Muscle of back (tissue), 3 donors: ENCODE measurements at regions not wholly inside any gene's neighbourhood (a gene's known extent, or its start where the extent isn't known, plus 50 kb on each side); places are given as distances from the start of the nearest gene placed in this dataset.
"Not testable (repeated sequence)": the region's sequence is repeated elsewhere in the genome, so short reads cannot be mapped to it uniquely, and the experiment has no call there.

Experiments used
- DNase-seq, 3 donors: peaks; one replicate each; pipeline versions ENCODE4 v3.0.0 to v3.0.0-alpha.2; 2013

DNA sequence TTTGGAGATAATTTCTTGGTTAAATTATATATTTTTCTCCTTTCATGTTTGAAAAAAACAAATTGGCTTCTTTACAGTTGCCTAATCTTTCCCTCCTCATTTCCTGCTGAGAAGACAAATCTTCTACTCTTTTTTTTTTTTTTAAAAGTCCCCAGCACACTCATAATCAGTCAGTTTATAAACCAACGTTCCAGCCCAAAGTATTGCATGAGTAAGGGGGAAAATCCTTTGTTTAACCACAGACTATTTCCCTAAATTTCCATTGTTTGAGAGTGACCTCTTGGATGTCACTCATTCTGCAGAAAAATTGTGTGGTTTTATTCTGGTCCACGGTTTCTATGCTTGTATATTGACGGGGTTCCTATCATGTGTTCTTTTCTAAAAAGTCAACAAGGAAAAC lies 55.1 kb upstream of the TLR4 start:
- no peak for DNase-seq

- peak in 1 of 3 donors; percentile 6 for DNase-seq
Measured at GRCh38 chr9:117644932-117645636, 59.1 kb upstream of the TLR4 start.

- peak; percentile 38 to 83 (median 72) for DNase-seq
Measured at GRCh38 chr9:117644133-117644931, 59.9 kb upstream of the TLR4 start.

- DNase-seq = no peak
Measured at GRCh38 chr9:117643288-117643654, 60.9 kb upstream of the TLR4 start.

- not testable (repeated sequence) for DNase-seq
Measured at GRCh38 chr9:117642571-117643287, 61.5 kb upstream of the TLR4 start.

DNA sequence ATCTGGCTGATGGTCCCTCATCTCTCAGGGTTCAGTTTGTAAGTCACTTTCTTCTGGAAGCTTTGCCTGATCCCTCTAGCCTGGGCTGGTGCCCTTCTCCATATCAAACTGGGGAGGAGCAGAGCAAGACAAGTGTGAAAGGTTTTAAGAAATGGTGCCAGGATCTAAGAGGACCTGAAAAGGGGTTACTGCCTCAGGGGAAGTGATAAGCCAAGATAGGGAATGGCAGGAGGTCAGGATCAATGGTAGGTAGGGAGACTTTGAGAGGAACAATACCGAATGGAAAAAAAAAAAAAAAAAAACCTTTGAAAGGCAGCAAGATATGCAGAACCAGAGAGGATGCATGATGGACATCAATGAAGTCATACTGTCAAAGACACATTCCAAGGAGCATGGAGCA lies 67.5 kb upstream of the TLR4 start:
- no peak for DNase-seq

DNA sequence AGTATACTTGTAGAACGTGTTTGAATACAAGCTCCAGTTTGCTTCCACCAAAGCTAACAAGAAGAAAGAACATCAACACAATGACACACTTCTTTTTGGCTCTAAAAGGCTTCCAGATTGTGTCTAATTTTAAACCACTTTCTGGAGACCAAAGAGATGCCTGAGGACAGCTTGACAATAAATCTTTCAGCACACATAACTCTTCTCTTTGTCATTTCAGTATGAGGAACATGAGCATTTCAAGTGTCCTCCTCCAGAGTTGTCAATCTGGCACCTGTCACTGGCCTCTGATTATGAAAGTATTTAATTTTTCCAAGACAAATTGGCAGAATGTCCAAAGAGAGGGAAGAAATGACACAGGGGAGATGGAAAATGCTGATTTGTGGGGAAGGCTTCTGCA lies 79.0 kb upstream of the TLR4 start:
- no peak for DNase-seq

DNA sequence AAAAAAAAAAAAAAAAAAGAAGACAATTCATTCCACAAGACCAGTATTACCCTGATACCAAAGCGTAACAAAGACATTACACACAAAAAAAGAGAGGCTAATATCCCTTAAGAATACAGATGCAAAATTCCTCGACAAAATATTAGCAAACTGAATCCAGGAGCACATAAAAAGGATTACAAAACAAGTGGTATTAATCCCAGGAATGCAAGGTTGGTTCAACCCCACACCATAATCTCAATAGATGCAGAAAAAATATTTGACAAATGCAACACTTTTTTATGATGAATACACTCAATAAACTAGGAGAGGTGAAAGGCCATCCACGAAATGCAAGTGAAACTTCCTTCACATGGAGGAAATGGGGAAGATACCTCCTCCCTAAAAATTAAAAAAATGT lies 80.1 kb upstream of the TLR4 start:
- DNase-seq = no peak

- DNase-seq = no peak
Measured at GRCh38 chr9:117622347-117622746, 81.9 kb upstream of the TLR4 start.

- no peak for DNase-seq
Measured at GRCh38 chr9:117616431-117616831, 87.8 kb upstream of the TLR4 start.

- DNase-seq = no peak
Measured at GRCh38 chr9:117612317-117612716, 91.9 kb upstream of the TLR4 start.

- no peak for DNase-seq
Measured at GRCh38 chr9:117597977-117598376, 106.2 kb upstream of the TLR4 start.

GRCh38 chr9:117596678-117597077 lies 107.5 kb upstream of the TLR4 start:
- no peak for DNase-seq

- no peak for DNase-seq
Measured at GRCh38 chr9:117595650-117596049, 108.6 kb upstream of the TLR4 start.

DNA sequence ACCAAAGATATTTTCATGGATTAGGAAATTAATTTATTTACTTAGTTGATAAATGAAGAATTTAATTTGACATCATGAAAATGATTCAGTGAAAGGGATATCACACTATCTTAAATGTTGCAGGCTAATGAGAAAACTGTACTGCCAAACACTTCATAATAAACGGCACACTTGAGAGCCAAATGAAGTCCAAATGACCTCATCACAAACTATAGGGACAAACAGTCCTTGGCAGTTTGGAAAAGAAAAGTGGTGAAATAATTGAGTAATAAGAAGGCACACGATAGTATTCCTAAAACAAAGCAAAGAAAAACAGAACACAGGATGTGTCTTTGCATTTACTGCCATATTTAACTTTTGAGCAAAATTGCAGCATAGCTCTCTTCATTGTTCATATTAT lies 116.9 kb upstream of the TLR4 start:
- DNase-seq = peak in 1 of 3 donors; percentile 37

GRCh38 chr9:117574099-117574498 lies 130.1 kb upstream of the TLR4 start:
- DNase-seq = no peak

- no peak for DNase-seq
Measured at GRCh38 chr9:117564839-117565238, 139.4 kb upstream of the TLR4 start.

- no peak for DNase-seq
Measured at GRCh38 chr9:117561761-117562160, 142.4 kb upstream of the TLR4 start.

- no peak for DNase-seq
Measured at GRCh38 chr9:117555964-117556629, 141.2 kb upstream of the ASTN2 start.

- DNase-seq = no peak
Measured at GRCh38 chr9:117552811-117553210, 138.0 kb upstream of the ASTN2 start.

- no peak for DNase-seq
Measured at GRCh38 chr9:117551171-117551570, 136.3 kb upstream of the ASTN2 start.

DNA sequence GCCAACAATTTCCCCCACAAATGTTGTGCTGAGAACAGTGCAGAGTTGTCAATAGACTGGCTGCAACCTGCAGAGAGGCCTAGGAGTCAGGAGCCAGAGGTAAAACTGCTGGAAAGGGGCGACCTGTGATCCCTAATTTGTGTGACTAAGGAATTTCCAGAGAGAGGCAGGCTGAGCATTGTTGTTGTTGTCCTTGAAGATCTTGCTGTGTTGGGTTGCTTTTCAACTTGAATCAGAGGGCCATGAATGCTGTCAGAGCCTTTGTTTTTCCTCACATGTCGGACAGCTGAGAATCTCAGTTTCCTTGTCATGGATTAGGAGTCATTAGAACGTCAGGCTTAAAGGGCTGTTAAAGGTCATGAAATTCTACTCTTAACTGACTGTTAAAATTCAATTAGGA lies 134.6 kb upstream of the ASTN2 start:
- DNase-seq = no peak
